Medulla oblongata (tissue), 1 donor: ENCODE measurements at regions not wholly inside any gene's neighbourhood (a gene's known extent, or its start where the extent isn't known, plus 50 kb on each side); places are given as distances from the start of the nearest gene placed in this dataset.

ENCODE experiments used
- DNase-seq: peaks from one replicate; pipeline ENCODE4 v3.0.0-alpha.2; 2015; ENCODE audit errors: extremely low spot score

DNA sequence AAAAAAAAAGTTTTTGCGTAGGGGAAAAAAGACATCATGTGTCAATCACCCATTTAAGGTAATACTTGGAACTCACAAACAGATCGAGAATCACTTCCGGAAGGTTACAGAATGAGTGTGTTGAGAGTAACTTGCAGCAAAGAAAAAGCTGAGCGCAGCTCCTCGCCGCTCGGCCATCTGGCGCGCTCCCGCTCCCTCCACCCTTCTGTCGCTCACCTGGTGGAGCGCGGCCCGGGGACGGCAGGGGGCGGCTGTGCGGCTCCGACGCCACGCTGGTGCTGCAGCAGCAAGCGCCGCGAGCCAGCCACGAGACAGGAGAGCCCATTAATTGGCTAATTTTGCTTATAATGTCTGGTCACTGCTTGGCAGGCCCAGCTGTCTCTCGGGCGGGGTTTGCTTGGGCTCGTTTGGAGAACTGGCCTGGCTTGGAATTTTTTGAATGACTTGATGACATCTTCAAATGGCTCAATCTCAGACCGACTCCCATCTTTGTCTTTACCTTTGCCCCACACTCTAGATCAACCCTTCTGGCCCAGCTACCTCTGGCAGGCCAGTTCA, 601.8 kb downstream of the CCDC171 start:
- DNase-seq: no peak

DNA sequence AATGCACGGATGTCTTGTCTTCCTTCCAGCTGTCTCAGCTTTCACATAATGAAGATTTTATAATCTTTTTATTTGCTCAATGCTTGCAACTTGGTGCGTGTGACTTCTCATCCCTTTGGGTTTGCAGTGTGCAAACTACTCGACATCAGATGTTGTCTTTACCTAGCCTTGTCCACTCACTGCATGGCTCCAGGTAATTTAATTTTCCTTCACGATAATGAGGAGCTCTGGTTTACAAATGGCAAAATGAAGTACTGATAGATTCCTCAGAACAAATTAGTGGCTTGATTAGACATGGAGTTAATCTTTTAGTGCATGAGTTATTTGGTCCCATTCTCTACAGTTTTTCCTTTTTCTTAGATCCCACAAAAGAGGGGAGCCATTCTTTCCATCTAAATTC, 603.0 kb downstream of the CCDC171 start:
- DNase-seq: no peak

DNA sequence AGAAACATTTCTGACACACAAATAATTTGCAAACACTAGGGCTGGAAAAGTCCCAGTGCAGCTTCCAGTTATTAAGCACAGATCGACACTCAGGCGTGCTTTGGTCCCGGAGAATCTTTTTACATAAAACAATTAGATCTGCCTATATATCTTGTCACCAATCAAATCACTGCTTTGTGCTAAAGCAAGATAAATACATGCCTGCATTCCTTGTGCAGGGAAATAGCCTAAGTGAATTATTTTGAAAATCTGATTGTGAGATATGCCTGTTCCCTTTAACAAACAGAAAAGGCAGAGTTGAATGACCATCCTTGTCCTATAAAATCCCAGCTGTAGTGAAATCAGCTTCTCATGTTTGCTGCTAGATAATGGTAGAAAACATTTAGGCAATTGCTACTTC, 604.4 kb downstream of the CCDC171 start:
- no peak for DNase-seq

DNA sequence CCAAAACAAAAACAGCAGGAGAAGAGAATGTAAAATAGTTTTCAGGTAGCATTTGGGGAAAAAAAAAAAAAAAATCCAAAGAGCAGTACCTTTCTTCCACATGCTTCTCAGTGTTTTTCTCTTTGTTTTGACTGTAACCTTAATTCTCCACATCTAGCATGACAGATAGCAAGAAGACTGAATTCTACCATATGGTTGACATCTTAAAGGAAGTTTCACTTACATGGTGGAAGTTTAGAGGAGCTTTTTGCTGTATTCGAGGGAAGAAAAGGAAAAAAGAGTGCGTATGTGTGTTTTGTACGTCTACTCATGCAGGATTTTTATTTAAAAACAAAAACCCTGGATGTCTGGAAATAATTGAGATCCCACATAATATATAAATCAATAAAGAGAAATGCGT, 604.8 kb downstream of the CCDC171 start:
- no peak for DNase-seq

DNA sequence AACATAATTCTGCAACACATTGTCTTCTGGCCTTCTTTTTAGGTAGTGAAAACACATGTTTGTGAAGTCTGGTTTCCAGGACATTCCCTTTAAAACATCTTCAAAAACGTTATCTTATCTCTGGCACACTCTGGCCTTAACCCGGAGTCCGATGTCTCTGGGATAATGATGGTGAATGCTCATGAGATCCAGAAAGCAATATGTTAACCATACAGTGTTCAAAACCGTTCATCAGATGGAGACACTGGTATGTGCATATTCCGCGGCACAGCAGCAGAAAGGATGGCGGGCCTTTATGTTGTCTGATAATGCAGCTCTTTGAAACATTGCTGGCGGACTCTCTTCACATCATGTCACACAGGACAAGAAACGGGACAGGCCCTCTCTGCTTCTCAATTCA, 605.2 kb downstream of the CCDC171 start:
- no peak for DNase-seq

DNA sequence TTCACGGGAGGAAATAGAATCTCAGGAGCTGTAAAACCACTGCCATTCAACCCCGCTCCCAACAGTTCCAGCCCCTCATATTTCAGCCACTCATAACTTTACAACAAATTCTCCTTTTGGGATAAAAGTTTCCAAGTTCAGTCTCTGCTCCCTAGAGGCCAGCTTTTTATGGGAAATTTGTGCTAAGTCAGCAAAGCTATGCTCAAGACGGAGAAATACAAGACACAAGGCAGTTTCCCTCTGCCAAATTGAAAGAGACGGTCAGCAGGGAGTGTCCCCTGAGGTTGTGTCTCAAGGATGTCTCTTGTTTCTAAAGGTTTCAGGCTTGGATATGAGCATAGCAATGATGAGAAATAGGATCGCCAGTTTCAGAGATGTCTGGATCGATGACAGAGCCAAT, 608.6 kb downstream of the CCDC171 start:
- DNase-seq: no peak

DNA sequence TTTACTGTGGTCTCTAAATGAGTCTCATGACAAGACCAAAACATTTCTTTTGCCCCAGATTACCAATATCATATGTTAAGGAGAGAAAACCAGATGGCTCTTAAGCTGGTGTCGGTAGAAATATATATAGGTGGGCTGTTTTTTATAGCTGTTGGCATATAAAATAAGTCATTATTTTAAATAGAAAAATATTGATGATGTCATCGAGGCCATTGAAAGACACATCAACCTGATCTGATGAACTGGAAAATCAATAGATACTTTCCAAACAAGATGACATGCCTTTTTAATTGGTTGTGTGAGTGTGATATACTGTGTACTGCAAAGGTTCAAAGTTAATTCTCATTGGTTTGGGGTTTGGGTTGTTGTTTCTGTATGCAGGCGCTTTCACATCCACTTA, 617.3 kb downstream of the CCDC171 start:
- DNase-seq: no peak

DNA sequence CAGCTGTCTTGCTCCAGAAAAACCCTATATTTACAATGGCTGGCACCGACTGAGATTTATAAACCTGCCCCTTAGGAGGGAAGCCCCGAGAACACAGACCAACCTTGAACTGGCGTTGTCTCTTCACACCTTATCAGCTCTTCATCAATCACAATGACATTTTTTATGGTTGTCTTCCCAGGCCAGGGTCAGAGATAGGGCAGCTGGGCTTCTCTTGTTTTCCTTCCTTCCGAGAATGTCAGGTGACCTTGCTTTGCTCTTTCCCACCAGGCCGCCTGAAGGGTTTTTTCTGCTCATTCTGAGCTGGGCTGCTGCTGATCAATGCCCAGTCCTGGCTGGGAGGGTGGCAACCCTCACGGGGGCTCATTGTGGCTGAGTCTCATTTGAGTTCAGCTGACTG, 619.1 kb downstream of the CCDC171 start:
- no peak for DNase-seq

DNA sequence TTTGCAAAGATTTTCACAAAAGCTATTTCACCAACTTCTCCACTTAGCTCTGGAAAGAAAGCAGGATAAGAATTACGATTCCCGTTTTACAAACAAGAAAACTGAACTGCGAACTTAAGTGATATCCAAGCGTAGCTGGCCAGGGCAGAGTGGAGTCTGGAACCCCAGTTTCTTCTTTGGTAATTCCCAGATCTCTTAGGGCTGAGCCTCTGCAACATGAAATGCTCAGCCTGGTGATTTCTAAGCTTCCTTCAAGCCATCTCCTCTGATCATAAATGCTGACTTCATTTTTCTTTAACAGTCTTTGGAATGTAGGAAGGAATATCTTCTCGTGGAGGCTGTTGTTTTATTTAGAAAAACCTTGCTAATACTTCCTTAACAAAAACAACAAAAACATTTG, 620.0 kb downstream of the CCDC171 start:
- no peak for DNase-seq

DNA sequence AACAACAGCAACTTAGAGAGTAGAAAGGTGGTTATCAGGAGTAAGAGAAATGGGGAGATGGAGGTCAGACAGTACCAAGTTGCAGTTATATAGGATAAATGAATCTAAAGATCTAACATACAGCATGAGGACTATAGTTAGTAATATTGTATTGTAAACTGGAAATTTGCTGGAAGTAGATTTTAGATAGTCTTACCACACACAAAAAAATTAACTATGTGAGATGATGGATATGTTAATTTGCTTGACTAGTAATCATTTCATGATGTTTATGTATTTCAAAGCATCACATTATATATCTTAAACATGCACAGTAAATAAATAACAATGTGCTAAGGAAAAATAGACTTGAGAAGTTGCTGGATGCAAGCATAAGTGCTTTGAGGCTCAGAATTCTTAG, 622.1 kb downstream of the CCDC171 start:
- no peak for DNase-seq

DNA sequence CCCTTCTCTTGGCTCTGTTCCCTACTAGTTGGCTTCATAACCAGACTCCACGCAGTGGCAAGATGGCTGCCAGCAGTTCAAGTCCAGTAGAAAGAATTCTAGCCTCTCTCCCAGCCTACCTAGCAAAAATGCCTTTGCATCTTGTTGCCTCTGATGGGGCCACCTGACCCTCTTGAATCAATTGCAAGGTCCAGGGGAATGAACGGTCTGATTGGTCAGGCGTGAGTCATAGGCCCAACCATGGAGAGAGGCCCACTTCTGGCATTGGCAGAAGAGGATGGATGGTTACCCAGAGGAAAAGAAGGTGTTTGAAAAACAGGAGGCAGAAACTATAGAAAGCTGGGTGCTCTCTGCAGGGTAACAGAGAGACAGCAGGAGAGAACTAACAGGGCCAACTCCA, 622.6 kb downstream of the CCDC171 start:
- no peak for DNase-seq

DNA sequence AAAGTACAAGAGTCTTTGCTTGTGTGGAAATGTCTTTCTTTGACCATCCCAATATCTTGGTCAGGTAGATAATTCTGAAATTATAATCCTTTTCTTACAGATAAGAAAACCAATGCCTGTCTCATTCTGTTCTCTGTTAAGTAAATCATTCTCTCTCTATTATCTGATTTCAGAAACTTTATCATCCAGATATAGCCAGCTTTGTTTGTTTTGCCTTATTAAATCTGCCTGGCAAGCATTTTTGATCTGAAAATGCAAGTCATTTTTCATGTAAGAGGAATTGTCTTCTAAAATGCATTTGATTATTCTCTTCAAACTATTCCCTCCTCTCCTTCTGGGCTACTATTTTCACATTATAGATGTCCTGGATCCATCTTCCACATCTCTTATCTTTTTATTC, 625.5 kb downstream of the CCDC171 start:
- no peak for DNase-seq

DNA sequence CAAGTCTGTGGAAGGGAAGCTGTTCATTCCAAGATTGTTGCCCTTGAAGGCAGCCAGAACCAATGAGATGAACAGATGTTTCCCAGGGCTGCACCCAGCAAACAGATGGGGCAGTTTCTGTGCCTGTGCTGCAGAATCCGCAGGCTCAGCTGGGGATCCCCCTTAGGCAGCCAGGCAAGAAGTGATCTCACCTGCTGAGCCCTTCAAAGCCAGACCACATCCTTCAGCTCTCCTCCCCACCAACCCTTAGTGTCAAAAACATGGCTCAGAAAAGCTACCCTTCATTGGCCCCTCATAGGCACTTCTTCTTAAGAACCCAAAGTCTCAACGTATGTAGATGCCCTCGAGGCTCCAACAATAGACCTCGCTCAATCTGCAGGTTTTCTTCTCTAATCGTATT, 626.7 kb downstream of the CCDC171 start:
- no peak for DNase-seq

DNA sequence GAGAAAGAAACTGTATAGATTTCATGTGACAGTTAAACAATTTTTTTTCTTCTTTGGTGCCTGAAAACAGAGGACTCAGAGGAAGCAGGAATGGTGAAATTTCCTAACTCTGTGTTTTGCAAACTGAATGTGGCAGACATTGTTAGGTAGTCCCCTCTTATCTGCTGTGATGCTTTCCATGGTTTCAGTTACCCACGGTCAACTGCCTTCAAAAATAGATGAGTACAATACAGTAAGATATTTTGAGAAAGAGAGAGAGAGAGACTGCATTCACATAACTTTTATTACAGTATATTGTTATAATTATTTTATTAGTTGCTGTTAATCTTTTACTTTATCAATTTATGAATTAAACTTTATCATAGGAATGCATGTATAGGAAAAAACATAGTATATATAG, 627.2 kb downstream of the CCDC171 start:
- DNase-seq: no peak

DNA sequence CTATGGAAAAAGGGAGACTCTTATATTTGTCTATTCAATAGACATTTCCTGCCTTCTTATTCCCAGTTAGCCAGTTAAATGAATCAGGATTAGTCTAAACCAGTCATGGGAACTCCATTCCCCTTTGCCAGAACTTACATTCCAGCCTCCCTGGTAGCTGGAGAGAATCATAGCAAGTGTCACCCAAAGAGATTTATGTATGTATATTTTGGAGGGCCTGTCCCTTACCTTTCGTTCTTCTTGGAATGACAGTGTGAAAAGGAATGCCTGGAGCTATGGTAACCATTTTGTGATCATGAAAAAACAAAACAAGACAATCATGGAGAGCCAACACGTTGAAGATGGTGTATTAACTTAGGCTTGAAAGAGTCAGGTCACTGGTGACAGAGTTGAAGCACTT, 627.7 kb downstream of the CCDC171 start:
- no peak for DNase-seq

DNA sequence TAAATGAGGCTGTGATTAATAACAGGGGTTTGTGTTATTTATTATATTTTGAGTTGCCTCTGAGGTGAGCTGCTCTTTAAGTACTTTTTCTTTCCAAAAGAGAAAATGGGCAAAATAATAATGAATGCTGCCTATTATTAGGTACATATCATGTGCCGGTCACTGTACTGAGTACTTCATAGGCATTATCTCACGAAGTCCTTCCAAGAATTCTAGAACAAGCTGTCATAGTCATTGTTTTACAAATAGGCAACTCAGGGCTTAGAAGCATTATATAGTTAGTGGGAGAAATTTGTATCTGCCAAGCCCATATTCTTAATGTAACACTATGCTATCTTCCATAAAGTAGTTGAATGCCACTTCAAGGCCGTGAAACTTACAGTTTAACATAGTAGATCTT, 628.7 kb downstream of the CCDC171 start:
- DNase-seq: no peak

DNA sequence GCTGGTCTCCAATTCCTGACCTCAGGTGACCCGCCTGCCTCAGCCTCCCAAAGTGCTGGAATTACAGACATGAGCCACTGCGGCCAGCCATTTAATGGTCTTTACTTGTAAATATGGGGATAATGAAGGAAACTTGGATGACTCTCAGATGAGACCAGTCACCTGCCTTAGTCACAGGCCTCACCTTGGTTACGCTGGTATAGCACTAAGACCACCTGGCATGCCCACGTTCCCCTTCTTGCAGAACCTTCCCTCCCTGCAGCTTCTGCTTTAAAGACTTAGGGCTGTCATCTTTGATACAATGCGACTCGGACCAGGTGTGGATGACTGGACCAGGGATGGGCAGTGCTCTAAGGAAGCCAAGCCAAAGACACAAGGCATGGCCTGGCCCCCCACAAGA, 629.9 kb downstream of the CCDC171 start:
- DNase-seq: no peak

DNA sequence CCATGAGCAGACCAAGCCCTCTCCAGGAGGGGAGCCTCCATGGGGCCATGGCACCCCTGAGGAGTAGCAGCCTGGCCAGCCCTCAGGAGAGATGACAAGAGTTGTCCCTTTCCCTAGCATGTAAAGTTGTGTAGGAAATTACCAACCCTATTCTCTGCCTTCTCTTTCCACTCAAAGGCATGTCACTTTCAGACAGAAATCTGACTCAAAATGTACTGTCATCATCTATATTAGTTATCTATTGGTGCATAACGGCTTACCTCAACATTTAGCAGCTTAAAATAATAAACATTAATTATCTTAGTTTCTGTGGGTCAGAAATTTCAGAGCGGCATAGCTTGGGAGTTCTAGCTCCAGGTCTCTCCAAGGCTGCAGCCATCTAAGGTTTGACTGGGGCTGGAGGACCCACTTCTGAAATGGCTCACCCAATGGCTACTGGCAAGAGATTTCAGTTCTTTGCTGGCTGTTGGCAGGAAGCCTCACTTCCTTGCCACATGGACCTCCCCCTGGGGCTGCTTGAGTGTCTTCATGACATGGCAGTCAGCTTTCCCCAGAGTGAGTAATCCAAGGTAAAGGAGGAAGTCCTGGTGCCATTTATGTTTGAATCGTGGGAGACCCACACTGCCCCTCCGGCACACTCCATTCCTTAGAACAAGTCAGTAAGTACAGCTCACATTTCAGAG, 632.3 kb downstream of the CCDC171 start:
- no peak for DNase-seq

DNA sequence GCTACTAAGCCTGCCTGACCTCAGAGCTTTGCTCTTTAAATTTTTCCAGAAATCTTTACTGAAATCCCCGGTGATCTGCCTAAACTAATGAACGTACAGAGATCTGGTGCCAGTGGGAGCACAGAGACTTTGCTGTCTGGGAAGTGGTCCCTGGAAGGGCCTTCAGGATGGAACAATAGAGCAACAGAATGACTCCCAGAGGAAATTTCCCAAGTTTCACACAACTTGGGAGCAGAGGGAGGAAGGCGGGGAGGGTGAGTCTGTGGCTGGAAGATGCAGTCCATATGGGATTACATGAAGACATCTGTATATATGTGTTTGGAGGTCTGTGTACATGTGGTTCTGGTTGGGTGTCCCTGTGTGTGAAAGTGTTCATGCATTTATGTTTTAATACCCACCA, 638.3 kb downstream of the CCDC171 start:
- no peak for DNase-seq

DNA sequence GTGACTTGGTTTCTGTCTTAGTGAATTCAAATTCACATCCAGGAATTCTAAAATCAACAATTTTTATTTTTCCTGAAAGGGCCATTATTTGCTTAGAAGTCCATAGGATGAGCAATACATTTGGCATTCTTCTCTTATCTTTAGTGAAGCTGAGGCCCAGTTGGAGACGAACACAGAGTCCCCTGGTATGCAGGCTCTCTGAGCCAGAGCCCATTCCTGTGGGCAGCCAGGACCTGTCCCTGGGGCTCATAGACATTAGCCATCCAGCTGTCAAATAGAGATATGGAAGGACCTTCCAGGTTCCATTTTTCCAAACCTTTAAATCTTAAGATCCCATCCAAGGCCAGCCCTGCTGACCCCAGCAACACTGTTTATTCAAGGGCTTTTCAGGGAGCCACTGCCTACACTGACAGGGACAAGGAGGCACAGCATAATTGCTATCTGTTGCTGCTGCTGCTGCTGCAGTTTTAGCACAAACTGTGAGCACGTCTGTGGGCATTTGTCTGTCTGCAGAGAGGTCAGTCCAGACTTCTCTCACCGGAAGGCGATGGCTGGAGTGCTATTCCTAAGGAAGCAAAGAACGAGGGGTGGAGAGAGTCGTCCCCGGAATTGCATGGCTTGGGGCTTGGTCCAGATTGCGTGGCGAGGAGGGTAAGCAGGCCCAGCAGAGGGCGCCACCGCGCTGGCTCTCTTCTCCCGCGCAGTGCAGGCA, 639.0 kb downstream of the CCDC171 start:
- DNase-seq: peak; percentile 54

DNA sequence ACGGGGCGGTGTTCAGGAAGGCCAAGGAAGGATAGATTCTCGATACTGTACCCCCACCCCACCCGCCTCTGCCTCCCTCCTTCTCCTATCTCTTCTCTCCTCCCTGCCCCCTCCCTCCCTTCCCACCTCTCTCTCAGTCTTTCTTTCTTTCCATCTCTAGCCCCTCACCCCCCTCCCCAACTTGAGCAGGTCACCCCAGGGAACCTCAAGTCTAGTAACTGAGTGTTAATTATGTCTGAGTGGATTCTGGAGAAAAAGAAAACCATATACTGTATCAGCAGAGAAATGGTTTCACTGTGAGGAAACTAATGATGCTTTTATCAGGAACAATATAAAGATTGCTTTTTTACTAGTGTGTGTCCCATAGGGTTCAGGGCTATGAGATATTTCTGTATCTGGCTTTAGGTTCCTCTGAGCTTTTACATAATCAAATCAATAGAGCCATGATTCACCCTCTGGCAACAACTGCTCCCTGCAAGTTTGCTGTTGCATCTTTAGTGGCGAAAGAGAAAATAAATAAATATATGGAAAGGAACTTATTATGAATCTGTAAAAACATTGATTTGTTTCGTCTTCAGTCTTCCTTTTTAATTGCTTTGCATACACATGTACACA, 639.7 kb downstream of the CCDC171 start:
- DNase-seq: no peak

DNA sequence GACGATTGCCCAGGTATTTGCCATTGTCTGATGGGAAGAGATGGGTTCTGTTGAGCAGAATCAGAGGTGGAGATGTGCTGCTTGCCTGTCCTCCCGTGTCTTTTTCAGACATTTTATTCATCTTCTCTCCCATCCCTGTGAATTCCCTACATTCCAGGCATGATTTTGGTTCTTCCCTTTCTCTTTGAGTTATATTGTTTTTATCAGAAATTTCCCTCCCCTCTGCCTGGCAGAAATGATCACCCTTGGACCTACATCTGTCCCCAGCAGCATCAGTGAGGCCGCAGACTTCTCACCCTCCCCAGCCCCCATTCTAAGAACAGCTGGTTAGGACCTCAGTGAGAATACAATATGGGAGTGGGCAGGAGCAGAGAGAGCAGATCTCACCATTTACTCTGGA, 640.2 kb downstream of the CCDC171 start:
- DNase-seq: no peak

DNA sequence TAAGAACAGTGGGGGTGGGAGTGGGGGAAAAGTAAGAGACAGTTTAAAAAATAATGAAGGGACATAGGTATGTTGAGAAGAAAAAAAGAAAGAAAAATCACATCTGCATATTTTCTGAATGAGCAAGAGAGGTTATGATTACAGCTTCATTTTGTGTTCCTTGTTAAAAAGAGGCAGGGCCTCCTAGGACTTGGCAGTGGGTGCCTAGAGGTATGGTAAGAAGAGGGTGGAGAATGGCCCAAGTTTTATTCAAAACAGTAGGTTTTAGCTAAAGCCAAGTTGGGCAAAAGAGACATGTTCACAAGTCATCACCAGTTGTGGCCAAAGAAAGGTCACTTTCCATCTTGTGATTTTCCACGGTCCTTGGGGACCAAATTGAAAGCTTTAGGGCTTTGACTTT, 643.4 kb downstream of the CCDC171 start:
- DNase-seq: no peak
